HG02870 (cell line): ENCODE measurements at regions not wholly inside any gene's neighbourhood (a gene's known extent, or its start where the extent isn't known, plus 50 kb on each side); places are given as distances from the start of the nearest gene placed in this dataset.

Experiments
- ATAC-seq: cut with Tn5 transposase; IDR thresholded peaks from one replicate; pipeline ENCODE4 v1.9.1; 2021; ENCODE audit warnings: mild to moderate bottlenecking, moderate library complexity; ENCODE audit not compliant: unreplicated experiment

- no peak for ATAC-seq
Observed at GRCh38 chr1:91575909-91576519, 75.4 kb downstream of the CDC7 start.

GRCh38 chr1:91578320-91579109 lies 77.9 kb downstream of the CDC7 start:
- ATAC-seq = no peak

GRCh38 chr1:91579658-91580228 lies 79.1 kb downstream of the CDC7 start:
- ATAC-seq = no peak

- ATAC-seq = no peak
Observed at GRCh38 chr1:91582431-91582921, 81.8 kb downstream of the CDC7 start.

GRCh38 chr1:91583326-91583755 lies 82.7 kb downstream of the CDC7 start:
- ATAC-seq = no peak

GRCh38 chr1:91584309-91584708 lies 83.7 kb downstream of the CDC7 start:
- no peak for ATAC-seq

GRCh38 chr1:91584878-91585277 lies 84.2 kb downstream of the CDC7 start:
- ATAC-seq = no peak

GRCh38 chr1:91585502-91585901 lies 84.9 kb downstream of the CDC7 start:
- ATAC-seq = no peak

GRCh38 chr1:91585982-91586381 lies 85.3 kb downstream of the CDC7 start:
- no peak for ATAC-seq

- ATAC-seq = no peak
Observed at GRCh38 chr1:91589437-91589836, 88.8 kb downstream of the CDC7 start.

GRCh38 chr1:91591175-91591974 lies 90.7 kb downstream of the CDC7 start:
- no peak for ATAC-seq

- ATAC-seq = no peak
Observed at GRCh38 chr1:91592716-91593477, 92.2 kb downstream of the CDC7 start.

GRCh38 chr1:91594383-91595055 lies 93.9 kb downstream of the CDC7 start:
- no peak for ATAC-seq

- ATAC-seq = no peak
Observed at GRCh38 chr1:91596474-91596873, 95.8 kb downstream of the CDC7 start.

GRCh38 chr1:91597215-91597614 lies 96.6 kb downstream of the CDC7 start:
- ATAC-seq = no peak

- ATAC-seq = no peak
Observed at GRCh38 chr1:91600431-91601337, 100.0 kb downstream of the CDC7 start.

GRCh38 chr1:91601554-91602376 lies 101.1 kb downstream of the CDC7 start:
- ATAC-seq = no peak

GRCh38 chr1:91603409-91603808 lies 102.8 kb downstream of the CDC7 start:
- ATAC-seq = no peak
